Upper lobe of left lung (tissue), 6 donors: ENCODE measurements at regions not wholly inside any gene's neighbourhood (a gene's known extent, or its start where the extent isn't known, plus 50 kb on each side); places are given as distances from the start of the nearest gene placed in this dataset.

Source experiments
- ATAC-seq, 2 donors: fragments of 200-7000 bp; cut with Tn5 transposase; one replicate each; pipeline ENCODE4 v1.9.1; 2022; ENCODE audit warnings: mild to moderate bottlenecking in 2 of 2, moderate library complexity in 2 of 2; ENCODE audit not compliant: low FRiP score in 2 of 2
- DNase-seq, 2 donors: peaks; one replicate each; pipeline ENCODE4 v3.0.0-alpha.2; 2019 to 2020
- H3K27ac ChIP-seq, 4 donors: fragments of 200-600 bp; sonication (generic); one replicate each; pipeline ENCODE4 v1.5.1; 2016 to 2019
- H3K27me3 ChIP-seq, 4 donors: fragments of 200-600 bp; sonication (generic); one replicate each; pipeline ENCODE4 v1.5.1; 2017 to 2019
- H3K36me3 ChIP-seq, 4 donors: fragments of 200-600 bp; sonication (generic); one replicate each; pipeline ENCODE4 v1.5.1; 2016 to 2019
- H3K4me1 ChIP-seq, 4 donors: fragments of 200-600 bp; sonication (generic); one replicate each; pipeline ENCODE4 v1.5.1; 2018 to 2019
- H3K4me3 ChIP-seq, 4 donors: fragments of 200-600 bp; sonication (generic); one replicate each; pipeline ENCODE4 v1.5.1; 2017 to 2019; ENCODE audit warnings: mild to moderate bottlenecking in 2 of 4, moderate library complexity in 1 of 4
- H3K9me3 ChIP-seq, 4 donors: fragments of 200-600 bp; sonication (generic); one replicate each; pipeline ENCODE4 v1.5.1; 2018 to 2019
- CTCF ChIP-seq, 6 experiments: fragments of 450-650 bp in 4 of 6; fragments of 200-600 bp in 2 of 6; sonication (generic) in 2 of 6; IDR thresholded peaks; one replicate each; pipeline ENCODE4 v1.5.1; 2016 to 2019; ENCODE audit warnings: antibody characterized with exemption in 6 of 6
- EP300 ChIP-seq, 4 donors: sonication (generic); formaldehyde crosslinking; IDR thresholded peaks; one replicate each; pipeline ENCODE4 v1.5.1; 2017; ENCODE audit warnings: antibody characterized with exemption in 4 of 4, control low read depth in 2 of 4
- POLR2A ChIP-seq, 4 donors: fragments of 450-650 bp; IDR thresholded peaks; one replicate each; pipeline ENCODE4 v1.5.1; 2016 to 2017; ENCODE audit warnings: antibody characterized with exemption in 4 of 4, mild to moderate bottlenecking in 2 of 4
- POLR2AphosphoS5 ChIP-seq, 2 donors: sonication (generic); formaldehyde crosslinking; IDR thresholded peaks; one replicate each; pipeline ENCODE4 v1.5.1; 2017; ENCODE audit warnings: antibody characterized with exemption in 2 of 2
- WGBS, 2 donors: methylation state at CpG; one replicate each; pipeline ENCODE4 v1.1.5; 2017 to 2018; 5-methylcytosine and 5-hydroxymethylcytosine counted together
- donor health status: DM: no; HTN: no; CAD: no; lungs with moderate emphysema.
- donor health status: DM: no; HTN: yes; CAD: no; lungs with severe emphysema.

GRCh38 chr7:12949060-12949931 is 261.9 kb downstream of the ARL4A start:
- Histone ChIP-seq H3K27me3 (no peaks in the 10 kb centered on the region), H3K4me3 (no peak overlapping the region), H3K36me3 (no peaks in the 10 kb centered on the region), H3K9me3 (no peaks in the 10 kb centered on the region), H3K27ac (no peak overlapping the region), H3K4me1 (no peaks in the 10 kb centered on the region)
- TF ChIP-seq POLR2A (IDR thresholded peaks at IDR 0.05) (no peak), POLR2AphosphoS5 (IDR thresholded peaks at IDR 0.05) (no peak), EP300 (IDR thresholded peaks at IDR 0.05) (no peak), CTCF (IDR thresholded peaks at IDR 0.05) (no peak)
- 67 to 71% methylated on average over 4 of the region's 4 CpGs for WGBS, 2 donors
- ATAC-seq (no peak), DNase-seq (no peak)

DNA sequence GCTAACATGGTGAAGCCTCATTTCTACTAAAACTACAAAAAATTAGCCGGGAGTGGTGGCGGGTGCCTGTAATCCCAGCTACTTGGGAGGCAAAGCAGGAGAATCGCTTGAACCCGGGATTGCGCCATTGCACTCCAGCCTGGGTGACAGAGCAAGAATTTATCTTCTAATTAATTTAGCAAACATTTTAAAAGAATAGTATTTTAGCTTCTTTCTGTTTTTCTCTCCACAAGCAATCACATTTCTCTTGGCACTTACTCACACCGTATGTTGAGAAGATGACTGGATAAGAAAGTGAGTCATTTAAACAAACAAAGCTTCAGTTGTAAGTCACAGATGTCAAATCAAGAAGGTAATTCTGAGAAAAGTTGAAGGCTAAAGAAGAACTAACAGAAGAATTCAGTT is 264.0 kb downstream of the ARL4A start:
- no peaks in the 10 kb centered on the region for H3K4me1 ChIP-seq
- H3K4me3 ChIP-seq, result no peak overlapping the region
- no peaks in the 10 kb centered on the region for H3K27me3 ChIP-seq
- DNase-seq, result no peak
- ATAC-seq, result no peak
- H3K27ac ChIP-seq, result no peak overlapping the region
- 87% methylated on average over 6 of the region's 6 CpGs for WGBS, 2 donors
- H3K9me3 ChIP-seq, result no peaks in the 10 kb centered on the region
- H3K36me3 ChIP-seq, result no peaks in the 10 kb centered on the region
- TF ChIP-seq POLR2A (IDR thresholded peaks at IDR 0.05), result no peak
- TF ChIP-seq POLR2AphosphoS5 (IDR thresholded peaks at IDR 0.05), result no peak
- TF ChIP-seq EP300 (IDR thresholded peaks at IDR 0.05), result no peak
- no peak for TF ChIP-seq CTCF (IDR thresholded peaks at IDR 0.05)

- no peak for DNase-seq
- no peak overlapping the region for H3K27ac ChIP-seq
- TF ChIP-seq POLR2A (IDR thresholded peaks at IDR 0.05) (no peak), EP300 (IDR thresholded peaks at IDR 0.05) (no peak), POLR2AphosphoS5 (IDR thresholded peaks at IDR 0.05) (no peak), CTCF (IDR thresholded peaks at IDR 0.05) (no peak)
Measured at GRCh38 chr7:12954380-12955033, 267.1 kb downstream of the ARL4A start.

GRCh38 chr7:12957487-12957886 is 270.1 kb downstream of the ARL4A start:
- Histone ChIP-seq H3K27ac (no peak overlapping the region), H3K9me3 (no peaks in the 10 kb centered on the region), H3K27me3 (no peaks in the 10 kb centered on the region), H3K4me1 (no peaks in the 10 kb centered on the region), H3K4me3 (no peak overlapping the region), H3K36me3 (no peaks in the 10 kb centered on the region)
- no peak for DNase-seq
- 85% methylated on average over 5 of the region's 5 CpGs for WGBS, 2 donors
- TF ChIP-seq EP300 (IDR thresholded peaks at IDR 0.05), result no peak
- no peak for TF ChIP-seq POLR2AphosphoS5 (IDR thresholded peaks at IDR 0.05)
- TF ChIP-seq POLR2A (IDR thresholded peaks at IDR 0.05), result no peak
- TF ChIP-seq CTCF (IDR thresholded peaks at IDR 0.05), result no peak
- ATAC-seq, result no peak

More at GRCh38 chr7:12954380-12955033, 267.1 kb downstream of the ARL4A start:
- no peaks in the 10 kb centered on the region for H3K36me3 ChIP-seq
- no peaks in the 10 kb centered on the region for H3K9me3 ChIP-seq
- H3K27me3 ChIP-seq, result no peaks in the 10 kb centered on the region
- ATAC-seq, result no peak
- no peaks in the 10 kb centered on the region for H3K4me1 ChIP-seq
- H3K4me3 ChIP-seq, result no peak overlapping the region
